K562 (cell line): ENCODE measurements at regions not wholly inside any gene's neighbourhood (a gene's known extent, or its start where the extent isn't known, plus 50 kb on each side); places are given as distances from the start of the nearest gene placed in this dataset.

Experiments
- ATAC-seq: fragments of 200-7000 bp; cut with Tn5 transposase; 3 replicates; pipeline ENCODE4 v1.9.1; 2020; ENCODE audit warnings: moderate library complexity
- BruUV-seq: library from RNA; stranded (reverse); fragments of 400-500 nt; replicated peaks from 2 replicates; lab custom pipeline; 2021; lab: Mats Ljungman, UMichigan
- CTCF ChIA-PET: fragments of 300-600 bp; formaldehyde crosslinking; extraction: SDS; loops from one replicate; lab custom pipeline; 2021; ENCODE audit warnings: low intra/inter-chr PET ratio; lab: Yijun Ruan, JAX
- POLR2A ChIA-PET: fragments of 300-600, 350-650 bp; sonication (Branson Sonifier 250); formaldehyde crosslinking; extraction: SDS; loops from one replicate; lab custom pipeline; 2021; ENCODE audit warnings: antibody characterized with exemption, inconsistent platforms; lab: Yijun Ruan, JAX
- DNase-seq, 4 experiments: peaks; one replicate each; pipeline versions ENCODE4 v3.0.0 to v3.0.0-alpha.2; 2011 to 2018; ENCODE audit warnings: low spot score in 3 of 4, mixed read lengths in 3 of 4; ENCODE audit errors: extremely low read depth in 1 of 4
- FAIRE-seq: peaks from 2 replicates; lab custom pipeline; 2011; peaks lifted over from hg19 to GRCh38; lab: Jason Lieb, UNC
- H2AFZ ChIP-seq: 2 replicates; pipeline ENCODE4 v1.6.0; 2011; ENCODE audit warnings: low read depth, low read length, control low read depth, inconsistent platforms
- H3K27ac ChIP-seq: fragments of 200-600 bp; 3 replicates; pipeline ENCODE4 v1.8.0; 2011; ENCODE audit warnings: low read depth, mild to moderate bottlenecking, control low read depth, inconsistent platforms, low read length, moderate library complexity, mixed read lengths; ENCODE audit errors: extremely low read depth
- H3K27me3 ChIP-seq, 2 experiments: fragments of 300-600 bp in 1 of 2; 2 replicates in 1 of 2; 3 replicates in 1 of 2; pipeline versions ENCODE4 v1.6.0 to v1.8.0; 2011; ENCODE audit warnings: inconsistent platforms in 2 of 2, low read length in 2 of 2, mild to moderate bottlenecking in 1 of 2, mixed read lengths in 1 of 2, moderate library complexity in 1 of 2; ENCODE audit not compliant: control insufficient read depth in 2 of 2, insufficient read depth in 2 of 2
- H3K36me3 ChIP-seq: fragments of 300-600 bp; 3 replicates; pipeline ENCODE4 v1.8.0; 2011; ENCODE audit warnings: mild to moderate bottlenecking, low read length, inconsistent platforms; ENCODE audit not compliant: control insufficient read depth, insufficient read depth
- H3K4me1 ChIP-seq, 2 experiments: fragments of 200-600 bp in 1 of 2; replicated peaks in 1 of 2; 2 replicates in 1 of 2; 3 replicates in 1 of 2; pipeline versions ENCODE4 v1.5.1 to v1.8.0; 2011; ENCODE audit warnings: inconsistent platforms in 2 of 2, low read length in 2 of 2, mild to moderate bottlenecking in 1 of 2, mixed read lengths in 1 of 2, moderate library complexity in 1 of 2; ENCODE audit not compliant: control insufficient read depth in 2 of 2, insufficient read depth in 2 of 2
- H3K4me2 ChIP-seq: 2 replicates; pipeline ENCODE4 v1.6.1; 2011; ENCODE audit warnings: low read length, control low read depth, inconsistent platforms, mixed read lengths; ENCODE audit not compliant: insufficient read depth
- H3K4me3 ChIP-seq: fragments of 200-600 bp; sonication (generic), shearing (Covaris generic); 2 replicates; pipeline ENCODE4 v1.5.1; 2016; ENCODE audit warnings: control low read depth, inconsistent platforms
- H3K79me2 ChIP-seq: fragments of 200-600 bp; 3 replicates; pipeline ENCODE4 v1.8.0; 2011; ENCODE audit warnings: low read length, inconsistent platforms; ENCODE audit not compliant: control insufficient read depth, insufficient read depth
- H3K9ac ChIP-seq, 2 experiments: 2 replicates each; pipeline versions ENCODE4 v1.6.0 to v1.6.1; 2011; ENCODE audit warnings: low read depth in 2 of 2, low read length in 2 of 2, control low read depth in 1 of 2, inconsistent platforms in 1 of 2, mild to moderate bottlenecking in 1 of 2, mixed read lengths in 1 of 2; ENCODE audit not compliant: insufficient read depth in 1 of 2
- H3K9me1 ChIP-seq: one replicate; pipeline ENCODE4 v1.6.0; 2011; ENCODE audit warnings: inconsistent platforms, mild to moderate bottlenecking, low read length, moderate library complexity; ENCODE audit not compliant: control insufficient read depth, insufficient read depth
- H3K9me3 ChIP-seq: replicated peaks from 2 replicates; pipeline ENCODE4 v1.5.1; 2011; ENCODE audit warnings: low read depth, low read length, inconsistent platforms; ENCODE audit not compliant: control insufficient read depth, insufficient read depth
- H4K20me1 ChIP-seq: replicated peaks from 2 replicates; pipeline ENCODE4 v1.6.1; 2011; ENCODE audit warnings: low read length, inconsistent platforms, mixed read lengths; ENCODE audit not compliant: control insufficient read depth, insufficient read depth
- RAD21 ChIP-seq, 2 experiments: fragments of 250-450 bp in 1 of 2; fragments of 450-650 bp in 1 of 2; sonication (Bioruptor Pico) in 1 of 2; formaldehyde crosslinking in 1 of 2; IDR thresholded peaks in 1 of 2; conservative IDR thresholded peaks in 1 of 2; 2 replicates each; pipeline versions ENCODE4 v1.4.0 to v1.8.0; 2020 to 2022; ENCODE audit warnings: mild to moderate bottlenecking in 2 of 2, moderate library complexity in 1 of 2
- RNF2 ChIP-seq: sonication (generic); IDR thresholded peaks from 2 replicates; pipeline ENCODE4 v1.6.1; 2016
- TFAM ChIP-seq: fragments of 250-450 bp; sonication (Bioruptor Pico); conservative IDR thresholded peaks from 2 replicates; pipeline ENCODE4 v1.5.0; 2021; ENCODE audit warnings: mild to moderate bottlenecking, moderate library complexity
- XRCC4 ChIP-seq: IDR thresholded peaks from one replicate; pipeline ENCODE4 v1.6.1; 2011; ENCODE audit not compliant: insufficient read depth, insufficient read length; ENCODE audit errors: extremely low read depth
- ZNF24 ChIP-seq: fragments of 450-650 bp; IDR thresholded peaks from 2 replicates; pipeline ENCODE4 v1.6.1; 2016
- WGBS: fragments of 100-300 bp; shearing (Covaris generic); methylation state at CpG from one replicate; pipeline ENCODE4 v1.1.6; 2016; ENCODE audit warnings: low coverage, mixed read lengths; ENCODE audit not compliant: insufficient coverage; ENCODE audit errors: missing lambda C conversion rate; 5-methylcytosine and 5-hydroxymethylcytosine counted together
- in situ Hi-C: fragments of 300-500 bp; cut with MboI; formaldehyde crosslinking; loops from 4 replicates; pipeline ENCODE4 v1.15.0; 2018; ENCODE audit warnings: inconsistent platforms, mixed read lengths
- intact Hi-C: fragments of 100-400 bp; cut with micrococcal nuclease; formaldehyde crosslinking; loops from 2 replicates; pipeline ENCODE4 v1.14.2; 2022
- TF ChIP-seq, protein P1 (sequence below), 2 experiments: fragments of 450-650 bp; formaldehyde crosslinking in 1 of 2; IDR thresholded peaks; 2 replicates each; pipeline versions ENCODE4 v1.4.0 to v1.6.1; 2014 to 2020; ENCODE audit warnings: mild to moderate bottlenecking in 2 of 2, borderline replicate concordance in 1 of 2, low read depth in 1 of 2
- TF ChIP-seq, protein P2 (sequence below): fragments of 450-650 bp; IDR thresholded peaks from 2 replicates; pipeline ENCODE4 v1.6.1; 2016
- TF ChIP-seq, protein P3 (sequence below), 3 experiments: IDR thresholded peaks in 2 of 3; conservative IDR thresholded peaks in 1 of 3; 2 replicates each; pipeline ENCODE4 v1.5.1; 2011 to 2012; ENCODE audit warnings: low read length in 3 of 3, mild to moderate bottlenecking in 3 of 3, control low read depth in 2 of 3, improper control_type of control experiment in 1 of 3, inconsistent platforms in 1 of 3, low read depth in 1 of 3, mixed read lengths in 1 of 3, moderate library complexity in 1 of 3; ENCODE audit not compliant: insufficient read depth in 2 of 3

DNA sequence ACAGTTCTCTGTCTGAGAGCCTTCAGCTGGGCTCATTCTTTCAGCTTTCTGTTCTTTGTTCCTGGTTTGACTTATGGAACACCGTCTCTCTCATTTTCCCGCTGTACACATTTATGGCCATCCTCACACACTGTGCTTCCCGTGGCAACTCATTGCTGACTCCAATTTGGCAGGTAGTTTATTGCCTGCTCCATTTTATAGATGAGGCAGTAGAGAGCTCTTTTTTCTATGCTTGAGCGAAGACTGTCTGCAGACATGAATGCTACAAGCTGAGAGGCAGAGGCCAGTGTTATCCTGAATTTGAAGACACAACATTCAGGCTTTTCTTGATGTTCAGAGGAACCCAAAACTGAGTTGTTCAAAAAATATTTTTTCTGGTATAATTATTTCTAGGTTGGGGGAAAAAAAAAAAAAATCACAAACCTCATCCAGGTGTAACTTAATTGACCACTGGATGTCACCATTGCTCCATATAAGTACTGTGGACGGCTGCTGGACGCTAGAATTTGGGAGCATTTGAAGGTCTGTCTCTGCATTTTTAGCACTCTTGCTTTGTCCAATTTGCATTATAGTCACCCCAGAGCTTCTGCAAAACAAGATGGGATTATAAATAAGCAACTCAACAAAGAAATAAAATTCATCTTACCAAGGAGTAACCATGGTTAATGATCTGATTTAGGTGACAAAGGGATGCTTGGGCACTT lies 83.5 kb downstream of the HRH4 start:
- H3K27me3 ChIP-seq = no peaks in the 10 kb centered on the region
- in situ Hi-C loops = no loop called here
- POLR2A ChIA-PET = interaction anchor here (0.6 kb wide), 1 partner anchor 226 kb away, joined by 3 read pairs; no protein-coding TSS in a partner anchor
- no peak overlapping the region for H3K4me3 ChIP-seq
- intact Hi-C loops = loop anchor here (1.0 to 10.0 kb wide), 3 partner anchors 61 to 1351 kb away; no protein-coding TSS in a partner anchor
- FAIRE-seq (peak; percentile 76), ATAC-seq (peak; percentile 68), DNase-seq (peak; percentile 40 to 49 (median 44))
- no peaks in the 10 kb centered on the region for H3K9me1 ChIP-seq
- no peak overlapping the region for H2AFZ ChIP-seq
- BruUV-seq = no TSS peak
- H3K79me2 ChIP-seq = no peaks in the 10 kb centered on the region
- WGBS = 2% methylated on average over 6 of the region's 6 CpGs
- H3K4me1 ChIP-seq = no peaks in the 10 kb centered on the region
- no peaks in the 10 kb centered on the region for H3K36me3 ChIP-seq
- H3K9me3 ChIP-seq = no peaks in the 10 kb centered on the region
- CTCF ChIA-PET = interaction anchor here (0.7 to 1.0 kb wide), 2 partner anchors 16 to 183 kb away, joined by 4 to 5 read pairs; no protein-coding TSS in a partner anchor
- H4K20me1 ChIP-seq = no peaks in the 10 kb centered on the region
- no peak overlapping the region for H3K27ac ChIP-seq
- no peak overlapping the region for H3K9ac ChIP-seq
- H3K4me2 ChIP-seq = no peak overlapping the region
- no peak for TF ChIP-seq XRCC4
- TF ChIP-seq, protein P1, sequence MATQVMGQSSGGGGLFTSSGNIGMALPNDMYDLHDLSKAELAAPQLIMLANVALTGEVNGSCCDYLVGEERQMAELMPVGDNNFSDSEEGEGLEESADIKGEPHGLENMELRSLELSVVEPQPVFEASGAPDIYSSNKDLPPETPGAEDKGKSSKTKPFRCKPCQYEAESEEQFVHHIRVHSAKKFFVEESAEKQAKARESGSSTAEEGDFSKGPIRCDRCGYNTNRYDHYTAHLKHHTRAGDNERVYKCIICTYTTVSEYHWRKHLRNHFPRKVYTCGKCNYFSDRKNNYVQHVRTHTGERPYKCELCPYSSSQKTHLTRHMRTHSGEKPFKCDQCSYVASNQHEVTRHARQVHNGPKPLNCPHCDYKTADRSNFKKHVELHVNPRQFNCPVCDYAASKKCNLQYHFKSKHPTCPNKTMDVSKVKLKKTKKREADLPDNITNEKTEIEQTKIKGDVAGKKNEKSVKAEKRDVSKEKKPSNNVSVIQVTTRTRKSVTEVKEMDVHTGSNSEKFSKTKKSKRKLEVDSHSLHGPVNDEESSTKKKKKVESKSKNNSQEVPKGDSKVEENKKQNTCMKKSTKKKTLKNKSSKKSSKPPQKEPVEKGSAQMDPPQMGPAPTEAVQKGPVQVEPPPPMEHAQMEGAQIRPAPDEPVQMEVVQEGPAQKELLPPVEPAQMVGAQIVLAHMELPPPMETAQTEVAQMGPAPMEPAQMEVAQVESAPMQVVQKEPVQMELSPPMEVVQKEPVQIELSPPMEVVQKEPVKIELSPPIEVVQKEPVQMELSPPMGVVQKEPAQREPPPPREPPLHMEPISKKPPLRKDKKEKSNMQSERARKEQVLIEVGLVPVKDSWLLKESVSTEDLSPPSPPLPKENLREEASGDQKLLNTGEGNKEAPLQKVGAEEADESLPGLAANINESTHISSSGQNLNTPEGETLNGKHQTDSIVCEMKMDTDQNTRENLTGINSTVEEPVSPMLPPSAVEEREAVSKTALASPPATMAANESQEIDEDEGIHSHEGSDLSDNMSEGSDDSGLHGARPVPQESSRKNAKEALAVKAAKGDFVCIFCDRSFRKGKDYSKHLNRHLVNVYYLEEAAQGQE (IDR thresholded peaks at IDR 0.05; ENCODE audit: borderline replicate concordance) = peak; percentile 47; the same call in 1 of the 2 replicates
- TF ChIP-seq, protein P1 (CRISPR knock-in tag; IDR thresholded peaks at IDR 0.05; ENCODE audit: low read depth) = no peak
- TF ChIP-seq RNF2 = 0 out of 2 replicates have a peak, but pooled peaks have one; percentile 14
- TF ChIP-seq, protein P2, sequence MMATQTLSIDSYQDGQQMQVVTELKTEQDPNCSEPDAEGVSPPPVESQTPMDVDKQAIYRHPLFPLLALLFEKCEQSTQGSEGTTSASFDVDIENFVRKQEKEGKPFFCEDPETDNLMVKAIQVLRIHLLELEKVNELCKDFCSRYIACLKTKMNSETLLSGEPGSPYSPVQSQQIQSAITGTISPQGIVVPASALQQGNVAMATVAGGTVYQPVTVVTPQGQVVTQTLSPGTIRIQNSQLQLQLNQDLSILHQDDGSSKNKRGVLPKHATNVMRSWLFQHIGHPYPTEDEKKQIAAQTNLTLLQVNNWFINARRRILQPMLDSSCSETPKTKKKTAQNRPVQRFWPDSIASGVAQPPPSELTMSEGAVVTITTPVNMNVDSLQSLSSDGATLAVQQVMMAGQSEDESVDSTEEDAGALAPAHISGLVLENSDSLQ = no peak
- TF ChIP-seq ZNF24 = 0 out of 2 replicates have a peak, but pooled peaks have one; percentile 2
- TF ChIP-seq TFAM (CRISPR knock-in tag) = no peak
- TF ChIP-seq, protein P3, sequence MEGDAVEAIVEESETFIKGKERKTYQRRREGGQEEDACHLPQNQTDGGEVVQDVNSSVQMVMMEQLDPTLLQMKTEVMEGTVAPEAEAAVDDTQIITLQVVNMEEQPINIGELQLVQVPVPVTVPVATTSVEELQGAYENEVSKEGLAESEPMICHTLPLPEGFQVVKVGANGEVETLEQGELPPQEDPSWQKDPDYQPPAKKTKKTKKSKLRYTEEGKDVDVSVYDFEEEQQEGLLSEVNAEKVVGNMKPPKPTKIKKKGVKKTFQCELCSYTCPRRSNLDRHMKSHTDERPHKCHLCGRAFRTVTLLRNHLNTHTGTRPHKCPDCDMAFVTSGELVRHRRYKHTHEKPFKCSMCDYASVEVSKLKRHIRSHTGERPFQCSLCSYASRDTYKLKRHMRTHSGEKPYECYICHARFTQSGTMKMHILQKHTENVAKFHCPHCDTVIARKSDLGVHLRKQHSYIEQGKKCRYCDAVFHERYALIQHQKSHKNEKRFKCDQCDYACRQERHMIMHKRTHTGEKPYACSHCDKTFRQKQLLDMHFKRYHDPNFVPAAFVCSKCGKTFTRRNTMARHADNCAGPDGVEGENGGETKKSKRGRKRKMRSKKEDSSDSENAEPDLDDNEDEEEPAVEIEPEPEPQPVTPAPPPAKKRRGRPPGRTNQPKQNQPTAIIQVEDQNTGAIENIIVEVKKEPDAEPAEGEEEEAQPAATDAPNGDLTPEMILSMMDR (IDR thresholded peaks at IDR 0.05 in 2 of 3, conservative IDR thresholded peaks at IDR 0.05 in 1 of 3; ENCODE audit: insufficient read depth in 2 of 3, low read depth in 1 of 3, low read length in 3 of 3) = peak; percentile 39 to 62 (median 51); a peak in 4 of 6 replicates
- TF ChIP-seq RAD21 (CRISPR knock-in tag; conservative IDR thresholded peaks at IDR 0.05 in 1 of 2, IDR thresholded peaks at IDR 0.05 in 1 of 2) = peak; percentile 45 to 47; a peak in 3 of 4 replicates
